HPDE6-E6E7 (cell line): ENCODE measurements at regions not wholly inside any gene's neighbourhood (a gene's known extent, or its start where the extent isn't known, plus 50 kb on each side); places are given as distances from the start of the nearest gene placed in this dataset.
"Not testable (repeated sequence)": the region's sequence is repeated elsewhere in the genome, so short reads cannot be mapped to it uniquely, and the experiment has no call there.

Experiments used
- DNase-seq: peaks from one replicate; pipeline ENCODE4 v3.0.0; 2011; ENCODE audit warnings: missing footprints; ENCODE audit errors: extremely low spot score

- DNase-seq, result no peak
These were observed 394.0 kb upstream of the BRINP1 start for GRCh38 chr9:119763260-119763659.

GRCh38 chr9:119761812-119762211 is 392.6 kb upstream of the BRINP1 start:
- no peak for DNase-seq

- no peak for DNase-seq
These were observed 389.8 kb upstream of the BRINP1 start for GRCh38 chr9:119758990-119759389.

- no peak for DNase-seq
These were observed 389.0 kb upstream of the BRINP1 start for GRCh38 chr9:119758241-119758640.

- no peak for DNase-seq
These were observed 370.2 kb upstream of the BRINP1 start for GRCh38 chr9:119739476-119739875.

GRCh38 chr9:119736491-119737454 is 367.5 kb upstream of the BRINP1 start:
- DNase-seq, result no peak

- DNase-seq, result no peak
These were observed 358.8 kb upstream of the BRINP1 start for GRCh38 chr9:119727988-119728387.

- no peak for DNase-seq
These were observed 356.8 kb upstream of the BRINP1 start for GRCh38 chr9:119726035-119726434.

- no peak for DNase-seq
These were observed 353.1 kb upstream of the BRINP1 start for GRCh38 chr9:119722384-119722783.

GRCh38 chr9:119712325-119712724 is 343.1 kb upstream of the BRINP1 start:
- DNase-seq, result no peak

- no peak for DNase-seq
These were observed 340.2 kb upstream of the BRINP1 start for GRCh38 chr9:119709431-119709830.

GRCh38 chr9:119707228-119707845 is 338.1 kb upstream of the BRINP1 start:
- no peak for DNase-seq

- no peak for DNase-seq
These were observed 332.4 kb upstream of the BRINP1 start for GRCh38 chr9:119701651-119702050.

GRCh38 chr9:119698535-119698934 is 329.3 kb upstream of the BRINP1 start:
- DNase-seq, result no peak

GRCh38 chr9:119697996-119698395 is 328.8 kb upstream of the BRINP1 start:
- no peak for DNase-seq

GRCh38 chr9:119689879-119690278 is 320.6 kb upstream of the BRINP1 start:
- DNase-seq, result no peak

- no peak for DNase-seq
These were observed 319.3 kb upstream of the BRINP1 start for GRCh38 chr9:119688547-119688946.

- no peak for DNase-seq
These were observed 308.7 kb upstream of the BRINP1 start for GRCh38 chr9:119677811-119678505.

GRCh38 chr9:119675951-119676350 is 306.7 kb upstream of the BRINP1 start:
- no peak for DNase-seq

GRCh38 chr9:119672763-119673162 is 303.5 kb upstream of the BRINP1 start:
- not testable (repeated sequence) for DNase-seq

- no peak for DNase-seq
These were observed 298.7 kb upstream of the BRINP1 start for GRCh38 chr9:119667916-119668315.

- DNase-seq, result no peak
These were observed 297.9 kb upstream of the BRINP1 start for GRCh38 chr9:119667163-119667562.
